Fibroblast of skin of right quadriceps (primary cell): ENCODE measurements at regions not wholly inside any gene's neighbourhood (a gene's known extent, or its start where the extent isn't known, plus 50 kb on each side); places are given as distances from the start of the nearest gene placed in this dataset.
"Not testable (repeated sequence)": the region's sequence is repeated elsewhere in the genome, so short reads cannot be mapped to it uniquely, and the experiment has no call there.

Experiments used
- DNase-seq: peaks from one replicate; pipeline ENCODE4 v3.0.0-alpha.2; 2013

GRCh38 chr5:110872963-110873362 is 134.2 kb downstream of the SLC25A46 start:
- DNase-seq = no peak

- no peak for DNase-seq
Measured at GRCh38 chr5:110873773-110874437, 135.1 kb downstream of the SLC25A46 start.

- not testable (repeated sequence) for DNase-seq
Measured at GRCh38 chr5:110875115-110875514, 136.3 kb downstream of the SLC25A46 start.

- no peak for DNase-seq
Measured at GRCh38 chr5:110878115-110878514, 139.3 kb downstream of the SLC25A46 start.

GRCh38 chr5:110879675-110880074 is 140.9 kb downstream of the SLC25A46 start:
- no peak for DNase-seq

GRCh38 chr5:110880413-110880812 is 141.6 kb downstream of the SLC25A46 start:
- DNase-seq = peak; percentile 84

GRCh38 chr5:110884005-110884404 is 145.2 kb downstream of the SLC25A46 start:
- DNase-seq = peak; percentile 5

GRCh38 chr5:110887170-110887569 is 148.4 kb downstream of the SLC25A46 start:
- not testable (repeated sequence) for DNase-seq

- DNase-seq = not testable (repeated sequence)
Measured at GRCh38 chr5:110893854-110894483, 155.2 kb downstream of the SLC25A46 start.

GRCh38 chr5:110894805-110895204 is 156.0 kb downstream of the SLC25A46 start:
- no peak for DNase-seq

- DNase-seq = peak; percentile 63
Measured at GRCh38 chr5:110896901-110897300, 158.1 kb downstream of the SLC25A46 start.

- DNase-seq = peak; percentile 52
Measured at GRCh38 chr5:110899566-110900412, 161.0 kb downstream of the SLC25A46 start.

GRCh38 chr5:110900829-110901228 is 162.0 kb downstream of the SLC25A46 start:
- DNase-seq = peak; percentile 87

- DNase-seq = no peak
Measured at GRCh38 chr5:110903966-110904365, 165.2 kb downstream of the SLC25A46 start.

GRCh38 chr5:110908848-110909247 is 162.7 kb upstream of the TSLP start:
- no peak for DNase-seq

GRCh38 chr5:110909415-110909814 is 162.1 kb upstream of the TSLP start:
- no peak for DNase-seq

GRCh38 chr5:110909950-110910349 is 161.6 kb upstream of the TSLP start:
- peak; percentile 50 for DNase-seq

- no peak for DNase-seq
Measured at GRCh38 chr5:110913221-110913620, 158.3 kb upstream of the TSLP start.

- peak; percentile 91 for DNase-seq
Measured at GRCh38 chr5:110916381-110917049, 155.0 kb upstream of the TSLP start.

- peak; percentile 6 for DNase-seq
Measured at GRCh38 chr5:110917161-110917875, 154.2 kb upstream of the TSLP start.

GRCh38 chr5:110918683-110919082 is 152.8 kb upstream of the TSLP start:
- DNase-seq = no peak

- no peak for DNase-seq
Measured at GRCh38 chr5:110923971-110924370, 147.5 kb upstream of the TSLP start.
